A673 (cell line): ENCODE measurements at regions not wholly inside any gene's neighbourhood (a gene's known extent, or its start where the extent isn't known, plus 50 kb on each side); places are given as distances from the start of the nearest gene placed in this dataset.

Experiments used
- BruUV-seq: library from RNA; stranded (reverse); fragments of 400-500 nt; replicated peaks from 2 replicates; lab custom pipeline; 2021; lab: Mats Ljungman, UMichigan
- CTCF ChIA-PET: fragments of 300-600 bp; sonication (Branson Sonifier 250); formaldehyde crosslinking; loops from one replicate; lab custom pipeline; 2022; ENCODE audit warnings: antibody characterized with exemption; lab: Charles Lee
- POLR2A ChIA-PET: fragments of 300-600 bp; sonication (Branson Sonifier 250); formaldehyde crosslinking; loops from one replicate; lab custom pipeline; 2022; ENCODE audit warnings: antibody characterized with exemption; ENCODE audit not compliant: low non-redundant PET; lab: Charles Lee
- DNase-seq: peaks from one replicate; pipeline ENCODE4 v3.0.0-alpha.2; 2015; ENCODE audit warnings: low spot score
- H3K27ac ChIP-seq: fragments of 200-600 bp; sonication (generic); 2 replicates; pipeline ENCODE4 v1.5.1; 2016; ENCODE audit warnings: mixed run types, low read depth, mild to moderate bottlenecking, mixed read lengths, antibody characterized with exemption, low read length; ENCODE audit not compliant: poor library complexity, severe bottlenecking
- H3K27me3 ChIP-seq: fragments of 200-600 bp; sonication (generic); replicated peaks from 2 replicates; pipeline ENCODE4 v1.6.1; 2017; ENCODE audit warnings: mixed run types, low read depth, mild to moderate bottlenecking, mixed read lengths, antibody characterized with exemption, low read length; ENCODE audit not compliant: insufficient read depth, poor library complexity
- H3K36me3 ChIP-seq: fragments of 200-600 bp; sonication (generic); 2 replicates; pipeline ENCODE4 v1.6.1; 2016; ENCODE audit warnings: mixed run types, mild to moderate bottlenecking, mixed read lengths, antibody characterized with exemption, low read length; ENCODE audit not compliant: insufficient read depth, poor library complexity, severe bottlenecking
- H3K4me1 ChIP-seq: fragments of 200-600 bp; sonication (generic); 2 replicates; pipeline ENCODE4 v1.6.1; 2017; ENCODE audit warnings: mixed run types, mild to moderate bottlenecking, mixed read lengths, antibody characterized with exemption, low read length; ENCODE audit not compliant: insufficient read depth, poor library complexity, severe bottlenecking
- H3K4me3 ChIP-seq: fragments of 200-600 bp; sonication (generic); 2 replicates; pipeline ENCODE4 v1.5.1; 2016; ENCODE audit warnings: low read depth, mixed run types, mild to moderate bottlenecking, mixed read lengths, low read length; ENCODE audit not compliant: poor library complexity, severe bottlenecking
- H3K9me3 ChIP-seq: fragments of 200-600 bp; sonication (generic); 2 replicates; pipeline ENCODE4 v1.6.1; 2016; ENCODE audit warnings: mixed run types, low read depth, mild to moderate bottlenecking, mixed read lengths, antibody characterized with exemption, low read length; ENCODE audit not compliant: poor library complexity, severe bottlenecking
- EZH2 ChIP-seq: fragments of 200-600 bp; sonication (generic); IDR thresholded peaks from 2 replicates; pipeline ENCODE4 v1.6.1; 2017; ENCODE audit warnings: borderline replicate concordance, low read depth, mild to moderate bottlenecking, mixed read lengths, antibody characterized with exemption, low read length; ENCODE audit not compliant: poor library complexity, severe bottlenecking
- intact Hi-C: fragments of 100-400 bp; cut with micrococcal nuclease; formaldehyde crosslinking; loops from one replicate; pipeline ENCODE4 v1.10.0; 2022; ENCODE audit not compliant: unreplicated experiment
- TF ChIP-seq, protein P1 (sequence below): fragments of 300-800, 200-600 bp; sonication (generic); conservative IDR thresholded peaks from 2 replicates; pipeline ENCODE4 v1.5.1; 2017; ENCODE audit warnings: low read depth, mild to moderate bottlenecking, antibody characterized with exemption, low read length, moderate library complexity, mixed read lengths

DNA sequence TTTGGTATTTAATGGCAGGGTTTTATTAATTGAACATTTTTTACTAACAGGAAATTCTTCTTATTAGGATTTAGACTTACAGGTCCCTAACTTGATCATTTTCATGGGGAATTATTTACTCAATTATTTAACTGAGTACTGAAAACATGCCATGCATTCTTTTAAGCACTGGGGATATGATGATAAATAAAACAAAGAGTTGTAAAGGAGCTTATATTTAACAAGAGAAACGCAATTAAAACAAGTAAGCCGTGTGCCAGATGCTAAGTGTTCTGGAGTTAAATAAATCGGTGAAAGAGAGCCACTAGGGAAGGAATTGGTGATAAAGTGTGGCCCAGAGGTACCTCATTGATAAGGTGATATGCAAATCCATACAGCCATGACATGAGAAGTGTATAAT is 214.2 kb upstream of the HTR1E start:
- H3K36me3 ChIP-seq: no peaks in the 10 kb centered on the region

DNA sequence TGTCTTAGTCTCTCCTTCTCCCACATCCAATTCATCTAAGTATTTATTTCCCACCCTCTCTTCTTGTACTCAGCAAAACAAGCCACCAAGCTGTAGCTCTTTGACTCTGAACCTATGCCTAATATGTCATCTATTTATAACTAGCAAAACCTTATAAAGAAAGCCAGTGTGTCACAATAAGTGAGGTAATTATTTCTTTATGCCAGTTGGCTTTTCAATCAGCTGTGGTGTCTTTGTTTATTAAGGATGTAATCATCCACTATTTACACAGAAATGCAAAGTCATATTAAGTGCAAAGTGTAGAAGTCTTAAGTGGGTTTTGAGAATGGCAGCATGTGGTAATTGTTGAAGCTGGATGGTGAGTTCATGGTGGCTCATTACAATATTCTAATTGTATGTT is 215.2 kb upstream of the HTR1E start:
- no peak for TF ChIP-seq EZH2
- TF ChIP-seq, protein P1, sequence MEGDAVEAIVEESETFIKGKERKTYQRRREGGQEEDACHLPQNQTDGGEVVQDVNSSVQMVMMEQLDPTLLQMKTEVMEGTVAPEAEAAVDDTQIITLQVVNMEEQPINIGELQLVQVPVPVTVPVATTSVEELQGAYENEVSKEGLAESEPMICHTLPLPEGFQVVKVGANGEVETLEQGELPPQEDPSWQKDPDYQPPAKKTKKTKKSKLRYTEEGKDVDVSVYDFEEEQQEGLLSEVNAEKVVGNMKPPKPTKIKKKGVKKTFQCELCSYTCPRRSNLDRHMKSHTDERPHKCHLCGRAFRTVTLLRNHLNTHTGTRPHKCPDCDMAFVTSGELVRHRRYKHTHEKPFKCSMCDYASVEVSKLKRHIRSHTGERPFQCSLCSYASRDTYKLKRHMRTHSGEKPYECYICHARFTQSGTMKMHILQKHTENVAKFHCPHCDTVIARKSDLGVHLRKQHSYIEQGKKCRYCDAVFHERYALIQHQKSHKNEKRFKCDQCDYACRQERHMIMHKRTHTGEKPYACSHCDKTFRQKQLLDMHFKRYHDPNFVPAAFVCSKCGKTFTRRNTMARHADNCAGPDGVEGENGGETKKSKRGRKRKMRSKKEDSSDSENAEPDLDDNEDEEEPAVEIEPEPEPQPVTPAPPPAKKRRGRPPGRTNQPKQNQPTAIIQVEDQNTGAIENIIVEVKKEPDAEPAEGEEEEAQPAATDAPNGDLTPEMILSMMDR: no peak
- H3K27ac ChIP-seq: no peak overlapping the region
- H3K4me3 ChIP-seq: no peak overlapping the region
- CTCF ChIA-PET: no interaction called here
- H3K9me3 ChIP-seq: no peaks in the 10 kb centered on the region
- BruUV-seq: no TSS peak
- no peaks in the 10 kb centered on the region for H3K36me3 ChIP-seq
- intact Hi-C loops: no loop called here
- H3K4me1 ChIP-seq: no peaks in the 10 kb centered on the region
- H3K27me3 ChIP-seq: no peaks in the 10 kb centered on the region
- POLR2A ChIA-PET: no interaction called here
- no peak for DNase-seq

More for the DNA sequence above, 214.2 kb upstream of the HTR1E start:
- TF ChIP-seq EZH2: no peak
- TF ChIP-seq, protein P1: no peak
- Histone ChIP-seq H3K27ac (no peak overlapping the region), H3K4me1 (no peaks in the 10 kb centered on the region), H3K9me3 (no peaks in the 10 kb centered on the region), H3K4me3 (no peak overlapping the region), H3K27me3 (no peaks in the 10 kb centered on the region)
- no TSS peak for BruUV-seq
- ChIA-PET POLR2A (no interaction called here), CTCF (no interaction called here)
- intact Hi-C loops: no loop called here
- DNase-seq: no peak

DNA sequence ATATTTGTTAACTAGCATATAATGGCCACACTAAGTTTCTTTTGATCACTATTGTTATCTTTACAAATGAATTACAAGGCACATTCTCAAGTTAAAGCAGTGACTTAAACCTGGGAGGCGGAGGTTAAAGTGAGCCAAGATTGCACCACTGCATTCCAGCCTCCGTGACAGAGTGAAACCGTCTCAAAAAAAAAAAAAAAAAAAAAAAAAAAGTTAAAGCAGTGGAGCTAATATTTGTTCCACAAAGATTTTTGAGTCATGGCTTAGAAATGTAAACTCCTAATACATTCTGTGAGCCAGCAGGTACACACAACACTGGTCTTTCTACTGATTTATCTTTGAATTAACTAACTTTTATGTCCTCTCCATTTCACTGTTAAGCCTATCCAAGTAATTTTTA is 221.7 kb upstream of the HTR1E start:
- intact Hi-C loops: no loop called here
- Histone ChIP-seq H3K27me3 (no peaks in the 10 kb centered on the region), H3K27ac (no peak overlapping the region), H3K4me3 (no peak overlapping the region), H3K4me1 (no peaks in the 10 kb centered on the region), H3K9me3 (no peaks in the 10 kb centered on the region), H3K36me3 (no peaks in the 10 kb centered on the region)
- TF ChIP-seq EZH2: no peak
- TF ChIP-seq, protein P1: no peak
- DNase-seq: no peak
- BruUV-seq: no TSS peak
- ChIA-PET POLR2A (no interaction called here), CTCF (no interaction called here)
